Trophoblast cell (in vitro differentiated cells and primary cell): ENCODE measurements at regions not wholly inside any gene's neighbourhood (a gene's known extent, or its start where the extent isn't known, plus 50 kb on each side); places are given as distances from the start of the nearest gene placed in this dataset.

ENCODE experiments used
- DNase-seq, 2 donors: peaks; one replicate each; pipeline ENCODE4 v3.0.0-alpha.2; 2016
- H2AFZ ChIP-seq: 2 replicates; pipeline ENCODE4 v1.6.1; 2013; ENCODE audit warnings: low read length, moderate library complexity, mild to moderate bottlenecking; ENCODE audit not compliant: insufficient read depth, poor library complexity
- H2AK5ac ChIP-seq: 2 replicates; pipeline ENCODE4 v1.6.1; 2013; ENCODE audit warnings: mild to moderate bottlenecking, low read length
- H2BK120ac ChIP-seq: 2 replicates; pipeline ENCODE4 v1.6.1; 2013; ENCODE audit warnings: low read length, mild to moderate bottlenecking, moderate library complexity; ENCODE audit not compliant: insufficient read depth, poor library complexity
- H2BK12ac ChIP-seq: 2 replicates; pipeline ENCODE4 v1.6.1; 2013; ENCODE audit warnings: mild to moderate bottlenecking, low read length, moderate library complexity
- H2BK5ac ChIP-seq: 2 replicates; pipeline ENCODE4 v1.6.1; 2013; ENCODE audit warnings: low read length, low read depth, moderate library complexity, mild to moderate bottlenecking; ENCODE audit not compliant: poor library complexity
- H3K14ac ChIP-seq: 2 replicates; pipeline ENCODE4 v1.6.1; 2013; ENCODE audit warnings: mild to moderate bottlenecking, low read length
- H3K18ac ChIP-seq: 2 replicates; pipeline ENCODE4 v1.6.1; 2013; ENCODE audit warnings: mild to moderate bottlenecking, low read length
- H3K23ac ChIP-seq: 2 replicates; pipeline ENCODE4 v1.6.1; 2013; ENCODE audit warnings: low read length
- H3K27ac ChIP-seq: 2 replicates; pipeline ENCODE4 v1.5.1; 2013; ENCODE audit warnings: low read depth, mild to moderate bottlenecking, inconsistent platforms, low read length, moderate library complexity
- H3K27me3 ChIP-seq: 2 replicates; pipeline ENCODE4 v1.6.1; 2013; ENCODE audit warnings: inconsistent platforms, mild to moderate bottlenecking, low read length, moderate library complexity; ENCODE audit not compliant: insufficient read depth
- H3K36me3 ChIP-seq, 2 experiments: 1 replicate in 1 of 2; 2 replicates in 1 of 2; pipeline ENCODE4 v1.6.1; 2013; ENCODE audit warnings: low read length in 2 of 2, mild to moderate bottlenecking in 2 of 2, moderate library complexity in 1 of 2; ENCODE audit not compliant: insufficient read depth in 2 of 2, control insufficient read depth in 1 of 2
- H3K4ac ChIP-seq: 2 replicates; pipeline ENCODE4 v1.6.1; 2013; ENCODE audit warnings: low read depth, mild to moderate bottlenecking, low read length, moderate library complexity
- H3K4me1 ChIP-seq, 2 experiments: 1 replicate in 1 of 2; 2 replicates in 1 of 2; pipeline ENCODE4 v1.6.1; 2013; ENCODE audit warnings: low read length in 2 of 2, mild to moderate bottlenecking in 2 of 2, moderate library complexity in 1 of 2; ENCODE audit not compliant: insufficient read depth in 2 of 2, control insufficient read depth in 1 of 2
- H3K4me2 ChIP-seq: 2 replicates; pipeline ENCODE4 v1.6.1; 2013; ENCODE audit warnings: inconsistent platforms, mild to moderate bottlenecking, low read length, moderate library complexity
- H3K4me3 ChIP-seq: 2 replicates; pipeline ENCODE4 v1.5.1; 2013; ENCODE audit warnings: mild to moderate bottlenecking, low read depth, low read length, inconsistent platforms
- H3K79me1 ChIP-seq: one replicate; pipeline ENCODE4 v1.6.1; 2013; ENCODE audit warnings: low read length
- H3K79me2 ChIP-seq: 2 replicates; pipeline ENCODE4 v1.6.1; 2013; ENCODE audit warnings: low read length, mild to moderate bottlenecking; ENCODE audit not compliant: control insufficient read depth, insufficient read depth, poor library complexity
- H3K9ac ChIP-seq: 2 replicates; pipeline ENCODE4 v1.6.1; 2013; ENCODE audit warnings: mild to moderate bottlenecking, low read length
- H3K9me3 ChIP-seq: 2 replicates; pipeline ENCODE4 v1.6.1; 2013; ENCODE audit warnings: low read depth, mild to moderate bottlenecking, control low read depth, inconsistent platforms, low read length; ENCODE audit not compliant: insufficient read depth
- H4K12ac ChIP-seq: 2 replicates; pipeline ENCODE4 v1.6.1; 2013; ENCODE audit warnings: low read depth, mild to moderate bottlenecking, low read length, moderate library complexity
- H4K8ac ChIP-seq: 2 replicates; pipeline ENCODE4 v1.6.1; 2013; ENCODE audit warnings: low read depth, mild to moderate bottlenecking, low read length, moderate library complexity
- H4K91ac ChIP-seq: one replicate; pipeline ENCODE4 v1.6.1; 2013; ENCODE audit warnings: low read depth, mild to moderate bottlenecking, low read length, moderate library complexity
- WGBS: extraction: QIAGEN DNeasy Blood & Tissue Kit; methylation state at CpG from one replicate; pipeline ENCODE4 v1.1.7; 2013; ENCODE audit warnings: missing lambda C conversion rate; ENCODE audit not compliant: insufficient read length, insufficient coverage; ENCODE audit errors: extremely low coverage; 5-methylcytosine and 5-hydroxymethylcytosine counted together

DNA sequence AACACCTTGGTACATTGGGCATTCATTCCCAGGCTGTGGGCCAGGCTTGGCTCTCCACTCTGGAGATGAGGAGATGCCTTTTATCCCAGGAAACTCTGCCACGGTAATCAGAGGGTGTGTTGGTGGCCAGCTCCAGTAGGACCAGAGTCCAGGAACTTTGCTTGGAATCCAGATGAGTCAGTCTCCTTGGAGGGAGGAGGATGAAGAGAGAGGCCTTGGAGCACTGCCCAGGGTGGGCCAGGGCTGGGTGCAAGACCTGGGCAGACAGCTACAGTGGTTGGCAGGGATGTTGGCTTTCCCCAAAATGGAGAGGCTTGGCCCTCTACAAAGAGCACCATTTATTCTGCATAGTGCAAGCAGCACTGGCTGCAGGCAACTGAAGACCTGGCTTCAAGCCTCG lies 209.0 kb downstream of the RGS9 start:
- Histone ChIP-seq H4K8ac (no peak overlapping the region), H3K79me1 (no peaks in the 10 kb centered on the region), H3K4me3 (no peak overlapping the region), H2AK5ac (no peak overlapping the region), H3K4me1 (peaks cover 3 to 6% of the 10 kb centered on the region in 2 experiments), H3K18ac (no peak overlapping the region), H3K4ac (no peak overlapping the region), H4K91ac (no peak overlapping the region), H3K79me2 (no peaks in the 10 kb centered on the region), H3K14ac (no peak overlapping the region), H3K36me3 (no peaks in the 10 kb centered on the region), H3K23ac (no peak overlapping the region), H3K9me3 (no peaks in the 10 kb centered on the region), H3K27ac (no peak overlapping the region), H2BK5ac (no peak overlapping the region), H3K4me2 (no peak overlapping the region), H3K27me3 (no peaks in the 10 kb centered on the region), H2BK12ac (no peak overlapping the region), H2AFZ (no peak overlapping the region), H3K9ac (no peak overlapping the region), H4K12ac (no peak overlapping the region), H2BK120ac (no peak overlapping the region)
- no peak for DNase-seq
- WGBS, result no CpG with 5 or more reads among the region's 2 CpGs

DNA sequence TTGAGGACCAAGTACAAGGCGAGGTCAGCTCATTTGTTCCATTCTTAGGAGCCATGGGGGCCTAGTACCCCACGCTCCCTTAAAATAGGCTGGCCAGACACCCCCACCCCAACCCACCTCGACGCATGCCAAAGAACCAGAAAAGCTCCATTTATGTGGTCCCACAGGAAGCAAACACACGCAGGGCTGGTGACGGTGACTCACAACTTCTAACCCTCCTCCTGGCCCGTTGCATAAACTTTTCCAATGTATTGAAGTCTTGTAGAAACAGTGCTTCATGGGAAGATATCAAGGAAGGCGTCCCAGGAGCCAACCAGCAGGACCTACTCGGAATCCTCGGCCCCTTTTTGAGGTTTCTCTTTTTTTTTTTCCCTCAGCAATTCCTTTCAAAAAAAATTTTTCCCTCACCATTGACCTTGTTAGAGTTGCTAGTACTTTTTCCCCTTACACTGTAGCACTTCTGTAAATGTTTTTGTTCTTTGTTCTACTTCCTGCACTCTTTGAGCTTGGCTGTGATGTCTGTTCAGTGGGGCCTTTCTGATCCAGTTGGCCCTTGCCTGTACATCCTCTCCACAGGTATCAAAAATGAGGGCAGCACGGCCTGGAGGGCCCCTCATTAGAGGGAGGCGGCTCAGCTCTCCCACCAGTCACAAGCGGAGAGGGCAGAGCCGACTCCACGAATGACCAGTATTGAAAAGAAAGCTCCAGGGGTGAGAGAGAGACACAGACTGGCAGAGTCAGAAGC lies 208.3 kb downstream of the RGS9 start:
- no peaks in the 10 kb centered on the region for H3K79me2 ChIP-seq
- no peak overlapping the region for H2AFZ ChIP-seq
- H3K27ac ChIP-seq, result no peak overlapping the region
- H3K18ac ChIP-seq, result no peak overlapping the region
- H3K9ac ChIP-seq, result no peak overlapping the region
- H3K4me3 ChIP-seq, result no peak overlapping the region
- H3K14ac ChIP-seq, result no peak overlapping the region
- H2BK120ac ChIP-seq, result no peak overlapping the region
- H4K12ac ChIP-seq, result no peak overlapping the region
- no peak overlapping the region for H3K23ac ChIP-seq
- WGBS, result no CpG with 5 or more reads among the region's 15 CpGs
- no peak overlapping the region for H4K8ac ChIP-seq
- H4K91ac ChIP-seq, result no peak overlapping the region
- H3K4me2 ChIP-seq, result no peak overlapping the region
- H3K27me3 ChIP-seq, result no peaks in the 10 kb centered on the region
- H3K36me3 ChIP-seq, result no peaks in the 10 kb centered on the region
- H3K79me1 ChIP-seq, result no peaks in the 10 kb centered on the region
- no peaks in the 10 kb centered on the region for H3K9me3 ChIP-seq
- no peak overlapping the region for H2BK12ac ChIP-seq
- H2BK5ac ChIP-seq, result no peak overlapping the region
- peak; percentile 18 to 40 for DNase-seq
- H3K4ac ChIP-seq, result no peak overlapping the region
- peaks cover 3 to 6% of the 10 kb centered on the region in 2 experiments for H3K4me1 ChIP-seq
- no peak overlapping the region for H2AK5ac ChIP-seq

DNA sequence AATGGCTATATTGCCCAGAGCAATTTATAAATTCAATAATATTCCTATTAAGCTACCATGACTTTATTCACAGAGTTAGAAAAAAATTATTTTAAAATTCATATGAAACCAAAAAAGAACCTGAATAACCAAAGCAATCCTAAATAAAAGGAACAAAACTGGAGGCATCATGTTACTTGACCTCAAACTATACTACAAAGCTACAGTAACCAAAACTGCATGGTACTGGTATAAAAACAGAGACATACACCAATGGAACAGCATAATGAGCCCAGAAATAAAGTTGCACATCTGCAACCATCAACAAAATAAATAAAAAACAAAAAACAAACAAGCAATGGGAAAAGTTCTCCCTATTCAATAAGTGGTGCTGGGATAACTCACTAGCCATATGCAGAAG lies 203.2 kb downstream of the RGS9 start:
- Histone ChIP-seq H3K79me1 (no peaks in the 10 kb centered on the region), H3K9me3 (no peaks in the 10 kb centered on the region), H3K18ac (no peak overlapping the region), H4K91ac (no peak overlapping the region), H3K4me3 (no peak overlapping the region), H3K14ac (no peak overlapping the region), H3K27ac (no peak overlapping the region), H3K79me2 (no peaks in the 10 kb centered on the region), H3K27me3 (no peaks in the 10 kb centered on the region), H3K23ac (no peak overlapping the region), H4K12ac (no peak overlapping the region), H3K9ac (no peak overlapping the region), H3K4me2 (no peak overlapping the region), H2AFZ (no peak overlapping the region), H2BK120ac (no peak overlapping the region), H2BK12ac (no peak overlapping the region), H2AK5ac (no peak overlapping the region), H2BK5ac (no peak overlapping the region), H3K36me3 (no peaks in the 10 kb centered on the region), H3K4me1 (peaks cover 3% of the 10 kb centered on the region in 2 experiments), H4K8ac (no peak overlapping the region), H3K4ac (no peak overlapping the region)
- no peak for DNase-seq

DNA sequence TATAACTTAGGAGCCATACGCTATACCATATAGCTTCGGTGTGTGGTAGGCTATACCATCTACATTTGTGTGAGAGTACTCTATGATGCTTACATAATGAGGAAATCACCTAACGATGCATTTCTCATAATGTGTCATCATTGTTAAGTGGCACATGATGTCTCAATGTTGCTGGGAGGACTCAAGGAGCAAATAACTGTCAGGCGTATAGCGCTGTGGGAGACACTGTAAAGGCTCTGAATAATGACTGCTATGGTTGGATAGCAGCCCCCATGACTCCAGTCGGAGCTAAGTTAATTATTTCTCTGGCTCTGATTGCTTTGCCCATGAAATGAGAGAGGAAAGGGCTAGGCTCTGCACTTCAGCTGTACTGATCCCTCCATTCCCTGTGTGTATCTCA lies 197.2 kb downstream of the RGS9 start:
- H2AFZ ChIP-seq, result no peak overlapping the region
- no peak overlapping the region for H4K8ac ChIP-seq
- H3K4me1 ChIP-seq, result peaks cover 0 to 3% of the 10 kb centered on the region in 2 experiments
- peak in 1 of 2 donors; percentile 4 for DNase-seq
- H4K91ac ChIP-seq, result no peak overlapping the region
- H4K12ac ChIP-seq, result no peak overlapping the region
- H3K27ac ChIP-seq, result no peak overlapping the region
- no peak overlapping the region for H2BK120ac ChIP-seq
- no CpG with 5 or more reads among the region's 6 CpGs for WGBS
- no peak overlapping the region for H3K18ac ChIP-seq
- H3K36me3 ChIP-seq, result no peaks in the 10 kb centered on the region
- no peak overlapping the region for H3K4ac ChIP-seq
- no peak overlapping the region for H3K23ac ChIP-seq
- H2BK12ac ChIP-seq, result no peak overlapping the region
- no peak overlapping the region for H3K14ac ChIP-seq
- H3K4me3 ChIP-seq, result no peak overlapping the region
- no peaks in the 10 kb centered on the region for H3K79me2 ChIP-seq
- no peak overlapping the region for H3K9ac ChIP-seq
- H3K4me2 ChIP-seq, result no peak overlapping the region
- no peak overlapping the region for H2BK5ac ChIP-seq
- H2AK5ac ChIP-seq, result no peak overlapping the region
- peaks cover 1% of the 10 kb centered on the region for H3K79me1 ChIP-seq
- peaks cover 2% of the 10 kb centered on the region for H3K9me3 ChIP-seq
- H3K27me3 ChIP-seq, result no peaks in the 10 kb centered on the region
